H9 (cell line): ENCODE measurements at regions not wholly inside any gene's neighbourhood (a gene's known extent, or its start where the extent isn't known, plus 50 kb on each side); places are given as distances from the start of the nearest gene placed in this dataset.

Experiments
- DNase-seq: peaks from one replicate; pipeline ENCODE4 v3.0.0-alpha.2; 2017
- H2AFZ ChIP-seq: one replicate; pipeline ENCODE4 v1.6.1; 2013; ENCODE audit warnings: mild to moderate bottlenecking, low read length, control low read depth, moderate library complexity
- H2AK5ac ChIP-seq: 2 replicates; pipeline ENCODE4 v1.6.1; 2013; ENCODE audit warnings: low read length, control low read depth, mixed read lengths; ENCODE audit not compliant: insufficient read length
- H2BK120ac ChIP-seq: one replicate; pipeline ENCODE4 v1.6.1; 2013; ENCODE audit warnings: low read depth, mild to moderate bottlenecking, low read length, control low read depth, inconsistent platforms; ENCODE audit not compliant: poor library complexity, severe bottlenecking
- H2BK12ac ChIP-seq: 2 replicates; pipeline ENCODE4 v1.6.1; 2013; ENCODE audit warnings: low read length, control low read depth, mixed read lengths, low read depth; ENCODE audit not compliant: insufficient read length
- H2BK15ac ChIP-seq: 2 replicates; pipeline ENCODE4 v1.6.1; 2013; ENCODE audit warnings: low read depth, low read length, control low read depth
- H2BK20ac ChIP-seq: one replicate; pipeline ENCODE4 v1.6.1; 2013; ENCODE audit warnings: low read depth, mild to moderate bottlenecking, low read length, control low read depth, inconsistent platforms; ENCODE audit not compliant: poor library complexity, severe bottlenecking
- H2BK5ac ChIP-seq: 2 replicates; pipeline ENCODE4 v1.6.1; 2013; ENCODE audit warnings: low read length, control low read depth, mixed read lengths; ENCODE audit not compliant: insufficient read length
- H3K14ac ChIP-seq: 2 replicates; pipeline ENCODE4 v1.6.1; 2013; ENCODE audit warnings: low read length, control low read depth; ENCODE audit not compliant: insufficient read depth
- H3K18ac ChIP-seq: 2 replicates; pipeline ENCODE4 v1.6.1; 2013; ENCODE audit warnings: low read depth, mild to moderate bottlenecking, mixed read lengths, low read length, control low read depth; ENCODE audit not compliant: insufficient read length
- H3K23ac ChIP-seq: 2 replicates; pipeline ENCODE4 v1.6.1; 2013; ENCODE audit warnings: low read length, control low read depth, mixed read lengths, low read depth; ENCODE audit not compliant: insufficient read length
- H3K23me2 ChIP-seq: 2 replicates; pipeline ENCODE4 v1.6.1; 2013; ENCODE audit warnings: low read depth, mild to moderate bottlenecking, mixed read lengths, low read length, control low read depth; ENCODE audit not compliant: insufficient read length, poor library complexity, severe bottlenecking
- H3K27ac ChIP-seq: 2 replicates; pipeline ENCODE4 v1.5.1; 2013; ENCODE audit warnings: low read length, control low read depth, mixed read lengths, low read depth; ENCODE audit not compliant: insufficient read length
- H3K27me3 ChIP-seq: 2 replicates; pipeline ENCODE4 v1.6.1; 2013; ENCODE audit warnings: low read length, control low read depth, inconsistent platforms; ENCODE audit not compliant: insufficient read depth
- H3K4ac ChIP-seq: 2 replicates; pipeline ENCODE4 v1.6.1; 2013; ENCODE audit warnings: low read depth, mild to moderate bottlenecking, control low read depth, inconsistent platforms, low read length, moderate library complexity
- H3K4me1 ChIP-seq: 2 replicates; pipeline ENCODE4 v1.6.1; 2013; ENCODE audit warnings: low read length, control low read depth, inconsistent platforms; ENCODE audit not compliant: insufficient read depth
- H3K4me2 ChIP-seq: 2 replicates; pipeline ENCODE4 v1.6.1; 2013; ENCODE audit warnings: low read length, control low read depth, mixed read lengths; ENCODE audit not compliant: insufficient read length, insufficient read depth
- H3K56ac ChIP-seq: 2 replicates; pipeline ENCODE4 v1.6.1; 2013; ENCODE audit warnings: low read depth, mild to moderate bottlenecking, mixed read lengths, low read length, control low read depth; ENCODE audit not compliant: insufficient read length
- H3K79me1 ChIP-seq: 2 replicates; pipeline ENCODE4 v1.6.1; 2013; ENCODE audit warnings: low read depth, mild to moderate bottlenecking, moderate library complexity, low read length, control low read depth, inconsistent platforms; ENCODE audit not compliant: insufficient read depth, poor library complexity, severe bottlenecking
- H3K79me2 ChIP-seq: 2 replicates; pipeline ENCODE4 v1.6.1; 2013; ENCODE audit warnings: low read length, control low read depth, inconsistent platforms; ENCODE audit not compliant: insufficient read depth
- H3K9ac ChIP-seq: 2 replicates; pipeline ENCODE4 v1.6.1; 2013; ENCODE audit warnings: low read length, control low read depth, mixed read lengths; ENCODE audit not compliant: insufficient read length; ENCODE audit errors: extremely low read depth
- H3K9me3 ChIP-seq: one replicate; pipeline ENCODE4 v1.6.1; 2013; ENCODE audit warnings: low read depth, low read length, inconsistent platforms; ENCODE audit not compliant: control insufficient read depth
- H3T11ph ChIP-seq: one replicate; pipeline ENCODE4 v1.6.1; 2013; ENCODE audit warnings: mild to moderate bottlenecking, low read length, control low read depth, inconsistent platforms
- H4K20me1 ChIP-seq: one replicate; pipeline ENCODE4 v1.6.1; 2013; ENCODE audit not compliant: control insufficient read depth, insufficient read length, insufficient read depth
- H4K5ac ChIP-seq: 2 replicates; pipeline ENCODE4 v1.6.1; 2013; ENCODE audit warnings: low read depth, mild to moderate bottlenecking, mixed read lengths, low read length, control low read depth; ENCODE audit not compliant: insufficient read length
- H4K8ac ChIP-seq: replicated peaks from 2 replicates; pipeline ENCODE4 v1.6.1; 2013; ENCODE audit warnings: low read length, control low read depth, mixed read lengths, low read depth; ENCODE audit not compliant: insufficient read length
- H4K91ac ChIP-seq: 2 replicates; pipeline ENCODE4 v1.6.1; 2013; ENCODE audit warnings: low read depth, mild to moderate bottlenecking, moderate library complexity, mixed read lengths, low read length, control low read depth; ENCODE audit not compliant: insufficient read length
- H3K27ac Mint-ChIP-seq, 3 experiments: 2 replicates in 2 of 3; 3 replicates in 1 of 3; pipeline ENCODE4 v1.8.0; 2020 to 2021; ENCODE audit warnings: mixed read lengths in 3 of 3, mild to moderate bottlenecking in 1 of 3, moderate library complexity in 1 of 3
- H3K27me3 Mint-ChIP-seq: 2 replicates; pipeline ENCODE4 v1.8.0; 2021; ENCODE audit warnings: low read depth, mild to moderate bottlenecking, moderate library complexity, mixed read lengths
- H3K36me3 Mint-ChIP-seq, 3 experiments: 2 replicates in 2 of 3; 3 replicates in 1 of 3; pipeline ENCODE4 v1.8.0; 2020 to 2021; ENCODE audit warnings: low read depth in 3 of 3, mixed read lengths in 3 of 3; ENCODE audit not compliant: insufficient read depth in 1 of 3
- H3K4me1 Mint-ChIP-seq, 2 experiments: 2 replicates each; pipeline ENCODE4 v1.8.0; 2020; ENCODE audit warnings: mixed read lengths in 2 of 2
- H3K4me3 Mint-ChIP-seq, 2 experiments: 2 replicates in 1 of 2; 3 replicates in 1 of 2; pipeline ENCODE4 v1.8.0; 2020 to 2021; ENCODE audit warnings: mild to moderate bottlenecking in 2 of 2, mixed read lengths in 2 of 2, moderate library complexity in 1 of 2
- H3K9me3 Mint-ChIP-seq, 2 experiments: 2 replicates in 1 of 2; 3 replicates in 1 of 2; pipeline ENCODE4 v1.8.0; 2020; ENCODE audit warnings: mild to moderate bottlenecking in 2 of 2, mixed read lengths in 2 of 2, moderate library complexity in 1 of 2
- CTCF ChIP-seq: fragments of 200-600 bp; sonication (generic); conservative IDR thresholded peaks from 3 replicates; pipeline ENCODE4 v1.8.0; 2021; ENCODE audit warnings: antibody characterized with exemption, mild to moderate bottlenecking
- WGBS: extraction: QIAGEN DNeasy Blood & Tissue Kit; methylation state at CpG from one replicate; pipeline ENCODE4 v1.1.7; 2013; ENCODE audit warnings: missing lambda C conversion rate, low lambda C conversion rate, mixed read lengths; ENCODE audit not compliant: insufficient read length; ENCODE audit errors: extremely low coverage; 5-methylcytosine and 5-hydroxymethylcytosine counted together

GRCh38 chr9:89664010-89664409 is 59.2 kb downstream of the GADD45G start:
- no CpG with 5 or more reads among the region's 4 CpGs for WGBS
- Histone ChIP-seq H2AK5ac (no peak overlapping the region), H3K79me2 (no peaks in the 10 kb centered on the region), H2BK5ac (no peak overlapping the region), H3K27me3 (no peaks in the 10 kb centered on the region; the same call in 1 of the 2 replicates), H3K4me1 (peaks cover 13% of the 10 kb centered on the region; the same call in 1 of the 2 replicates), H3K4me2 (no peak overlapping the region), H4K91ac (no peak overlapping the region), H3K14ac (no peak overlapping the region; the same call in 1 of the 2 replicates), H3K9me3 (no peaks in the 10 kb centered on the region), H3K23ac (no peak overlapping the region), H3K4ac (no peak overlapping the region), H3K79me1 (no peaks in the 10 kb centered on the region), H3K27ac (no peak overlapping the region), H4K5ac (no peak overlapping the region), H4K20me1 (no peaks in the 10 kb centered on the region), H2AFZ (no peak overlapping the region), H3T11ph (no peak overlapping the region), H3K56ac (no peak overlapping the region), H2BK12ac (no peak overlapping the region), H3K23me2 (no peaks in the 10 kb centered on the region), H2BK20ac (no peak overlapping the region), H4K8ac (no peak overlapping the region), H2BK120ac (no peak overlapping the region), H3K18ac (no peak overlapping the region), H3K9ac (no peak overlapping the region), H2BK15ac (no peak overlapping the region)
- peaks cover 37 to 43% of the 10 kb centered on the region in 2 experiments for H3K4me1 Mint-ChIP-seq
- no peak overlapping the region; a peak in 1 of 5 replicates for H3K4me3 Mint-ChIP-seq
- no peak for DNase-seq
- no peak for TF ChIP-seq CTCF
- peaks cover 6% of the 10 kb centered on the region for H3K27me3 Mint-ChIP-seq
- no peaks in the 10 kb centered on the region for H3K9me3 Mint-ChIP-seq
- H3K36me3 Mint-ChIP-seq, result no peaks in the 10 kb centered on the region; a peak in 1 of 7 replicates
- H3K27ac Mint-ChIP-seq, result no peak overlapping the region
